A673 (cell line): ENCODE measurements at regions not wholly inside any gene's neighbourhood (a gene's known extent, or its start where the extent isn't known, plus 50 kb on each side); places are given as distances from the start of the nearest gene placed in this dataset.
A peak's percentile ranks its signal among the peaks of the same experiment; 100 is the strongest.
"Not testable (repeated sequence)": the region's sequence is repeated elsewhere in the genome, so short reads cannot be mapped to it uniquely, and the experiment has no call there.

Source experiments
- BruUV-seq: library from RNA; stranded (reverse); fragments of 400-500 nt; replicated peaks from 2 replicates; lab custom pipeline; 2021; lab: Mats Ljungman, UMichigan
- CTCF ChIA-PET: fragments of 300-600 bp; sonication (Branson Sonifier 250); formaldehyde crosslinking; loops from one replicate; lab custom pipeline; 2022; ENCODE audit warnings: antibody characterized with exemption; lab: Charles Lee
- POLR2A ChIA-PET: fragments of 300-600 bp; sonication (Branson Sonifier 250); formaldehyde crosslinking; loops from one replicate; lab custom pipeline; 2022; ENCODE audit warnings: antibody characterized with exemption; ENCODE audit not compliant: low non-redundant PET; lab: Charles Lee
- DNase-seq: peaks from one replicate; pipeline ENCODE4 v3.0.0-alpha.2; 2015; ENCODE audit warnings: low spot score
- H3K27ac ChIP-seq: fragments of 200-600 bp; sonication (generic); 2 replicates; pipeline ENCODE4 v1.5.1; 2016; ENCODE audit warnings: mixed run types, low read depth, mild to moderate bottlenecking, mixed read lengths, antibody characterized with exemption, low read length; ENCODE audit not compliant: poor library complexity, severe bottlenecking
- H3K27me3 ChIP-seq: fragments of 200-600 bp; sonication (generic); replicated peaks from 2 replicates; pipeline ENCODE4 v1.6.1; 2017; ENCODE audit warnings: mixed run types, low read depth, mild to moderate bottlenecking, mixed read lengths, antibody characterized with exemption, low read length; ENCODE audit not compliant: insufficient read depth, poor library complexity
- H3K36me3 ChIP-seq: fragments of 200-600 bp; sonication (generic); 2 replicates; pipeline ENCODE4 v1.6.1; 2016; ENCODE audit warnings: mixed run types, mild to moderate bottlenecking, mixed read lengths, antibody characterized with exemption, low read length; ENCODE audit not compliant: insufficient read depth, poor library complexity, severe bottlenecking
- H3K4me1 ChIP-seq: fragments of 200-600 bp; sonication (generic); 2 replicates; pipeline ENCODE4 v1.6.1; 2017; ENCODE audit warnings: mixed run types, mild to moderate bottlenecking, mixed read lengths, antibody characterized with exemption, low read length; ENCODE audit not compliant: insufficient read depth, poor library complexity, severe bottlenecking
- H3K4me3 ChIP-seq: fragments of 200-600 bp; sonication (generic); 2 replicates; pipeline ENCODE4 v1.5.1; 2016; ENCODE audit warnings: low read depth, mixed run types, mild to moderate bottlenecking, mixed read lengths, low read length; ENCODE audit not compliant: poor library complexity, severe bottlenecking
- H3K9me3 ChIP-seq: fragments of 200-600 bp; sonication (generic); 2 replicates; pipeline ENCODE4 v1.6.1; 2016; ENCODE audit warnings: mixed run types, low read depth, mild to moderate bottlenecking, mixed read lengths, antibody characterized with exemption, low read length; ENCODE audit not compliant: poor library complexity, severe bottlenecking
- CTCF ChIP-seq: fragments of 300-800, 200-600 bp; sonication (generic); conservative IDR thresholded peaks from 2 replicates; pipeline ENCODE4 v1.5.1; 2017; ENCODE audit warnings: low read depth, mild to moderate bottlenecking, antibody characterized with exemption, low read length, moderate library complexity, mixed read lengths
- EZH2 ChIP-seq: fragments of 200-600 bp; sonication (generic); IDR thresholded peaks from 2 replicates; pipeline ENCODE4 v1.6.1; 2017; ENCODE audit warnings: borderline replicate concordance, low read depth, mild to moderate bottlenecking, mixed read lengths, antibody characterized with exemption, low read length; ENCODE audit not compliant: poor library complexity, severe bottlenecking
- intact Hi-C: fragments of 100-400 bp; cut with micrococcal nuclease; formaldehyde crosslinking; loops from one replicate; pipeline ENCODE4 v1.10.0; 2022; ENCODE audit not compliant: unreplicated experiment

GRCh38 chr18:64747803-64748202, 598.9 kb upstream of the LINC00305 start:
- Histone ChIP-seq H3K9me3 (no peaks in the 10 kb centered on the region), H3K27me3 (no peaks in the 10 kb centered on the region), H3K4me3 (no peak overlapping the region), H3K27ac (no peak overlapping the region), H3K36me3 (no peaks in the 10 kb centered on the region), H3K4me1 (no peaks in the 10 kb centered on the region)
- DNase-seq: no peak
- intact Hi-C loops: no loop called here
- ChIA-PET CTCF (interaction anchor here (0.6 kb wide), 2 partner anchors 20 to 27 kb away, joined by 3 to 7 read pairs; no protein-coding TSS in a partner anchor), POLR2A (no interaction called here)
- TF ChIP-seq EZH2 (no peak), CTCF (0 out of 2 replicates have a peak, but pooled peaks have one; percentile 11)
- no TSS peak for BruUV-seq

GRCh38 chr18:64742898-64743297, 594.0 kb upstream of the LINC00305 start:
- ChIA-PET CTCF (no interaction called here), POLR2A (no interaction called here)
- Histone ChIP-seq H3K9me3 (no peaks in the 10 kb centered on the region), H3K27ac (no peak overlapping the region), H3K36me3 (no peaks in the 10 kb centered on the region), H3K27me3 (no peaks in the 10 kb centered on the region), H3K4me3 (no peak overlapping the region), H3K4me1 (no peaks in the 10 kb centered on the region)
- BruUV-seq: no TSS peak
- DNase-seq: no peak
- TF ChIP-seq EZH2 (no peak), CTCF (no peak)
- intact Hi-C loops: no loop called here

- ChIA-PET POLR2A (no interaction called here), CTCF (no interaction called here)
- Histone ChIP-seq H3K4me3 (no peak overlapping the region), H3K36me3 (no peaks in the 10 kb centered on the region), H3K9me3 (no peaks in the 10 kb centered on the region), H3K4me1 (no peaks in the 10 kb centered on the region), H3K27ac (no peak overlapping the region), H3K27me3 (no peaks in the 10 kb centered on the region)
- DNase-seq: no peak
- no TSS peak for BruUV-seq
- intact Hi-C loops: no loop called here
- TF ChIP-seq CTCF: no peak
- TF ChIP-seq EZH2: no peak
Observed at GRCh38 chr18:64734063-64734462, 585.2 kb upstream of the LINC00305 start.

GRCh38 chr18:64725657-64726056, 576.8 kb upstream of the LINC00305 start:
- BruUV-seq, H3K4me1 ChIP-seq, H3K27me3 ChIP-seq, DNase-seq, H3K9me3 ChIP-seq, CTCF ChIA-PET, H3K27ac ChIP-seq, POLR2A ChIA-PET, H3K4me3 ChIP-seq, intact Hi-C loops, H3K36me3 ChIP-seq: not testable (repeated sequence)
